Panc1 (cell line): ENCODE measurements at regions not wholly inside any gene's neighbourhood (a gene's known extent, or its start where the extent isn't known, plus 50 kb on each side); places are given as distances from the start of the nearest gene placed in this dataset.

ENCODE experiments used
- POLR2AphosphoS5 ChIP-seq: IDR thresholded peaks from 2 replicates; pipeline ENCODE4 v1.6.1; 2012; ENCODE audit warnings: mild to moderate bottlenecking, low read depth, low read length, moderate library complexity
- SIN3A ChIP-seq: IDR thresholded peaks from 2 replicates; pipeline ENCODE4 v1.6.1; 2012; ENCODE audit warnings: low read depth, mild to moderate bottlenecking, low read length, moderate library complexity, borderline replicate concordance; ENCODE audit not compliant: insufficient read depth
- TCF7L2 ChIP-seq: IDR thresholded peaks from 2 replicates; pipeline ENCODE4 v1.6.1; 2011; ENCODE audit warnings: mild to moderate bottlenecking, low read depth, low read length, inconsistent platforms
- TF ChIP-seq, protein P1 (sequence below), 2 experiments: IDR thresholded peaks; 2 replicates each; pipeline ENCODE4 v1.6.1; 2011 to 2012; ENCODE audit warnings: low read depth in 2 of 2, control low read depth in 1 of 2, low read length in 1 of 2, mild to moderate bottlenecking in 1 of 2, moderate library complexity in 1 of 2; ENCODE audit not compliant: insufficient read depth in 1 of 2
- TF ChIP-seq, protein P2 (sequence below): fragments of 450-650 bp; IDR thresholded peaks from 2 replicates; pipeline ENCODE4 v1.5.1; 2017; ENCODE audit warnings: mild to moderate bottlenecking

DNA sequence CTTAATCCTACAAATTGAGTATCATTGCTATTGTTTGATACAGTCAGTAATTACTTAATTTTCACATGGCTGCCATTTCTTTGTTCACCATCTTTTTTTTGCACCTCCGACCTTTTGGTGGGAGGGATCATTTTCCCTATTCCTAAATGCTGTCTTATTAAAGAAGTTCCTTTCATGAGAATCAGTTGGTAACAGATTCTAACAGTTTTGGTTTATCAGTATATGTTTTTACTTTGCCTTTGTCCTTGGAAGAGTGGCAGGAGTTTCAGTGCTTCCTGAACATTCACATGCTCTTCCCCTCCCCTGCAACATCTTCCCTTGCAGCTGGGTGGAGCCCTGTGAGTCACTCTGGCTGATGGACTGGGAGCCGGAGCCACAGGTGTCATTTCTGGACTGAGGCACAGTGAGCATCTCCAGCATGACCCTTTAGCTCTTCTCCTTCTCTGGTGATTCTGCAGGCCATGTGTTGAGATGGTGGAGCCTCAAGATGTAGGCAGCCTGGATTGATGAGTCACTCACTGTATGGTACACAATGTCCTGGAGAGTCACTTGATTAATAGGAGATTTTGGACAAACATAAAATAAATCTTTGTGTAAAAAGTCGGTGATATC, 217.7 kb downstream of the URB2 start:
- TF ChIP-seq, protein P1, sequence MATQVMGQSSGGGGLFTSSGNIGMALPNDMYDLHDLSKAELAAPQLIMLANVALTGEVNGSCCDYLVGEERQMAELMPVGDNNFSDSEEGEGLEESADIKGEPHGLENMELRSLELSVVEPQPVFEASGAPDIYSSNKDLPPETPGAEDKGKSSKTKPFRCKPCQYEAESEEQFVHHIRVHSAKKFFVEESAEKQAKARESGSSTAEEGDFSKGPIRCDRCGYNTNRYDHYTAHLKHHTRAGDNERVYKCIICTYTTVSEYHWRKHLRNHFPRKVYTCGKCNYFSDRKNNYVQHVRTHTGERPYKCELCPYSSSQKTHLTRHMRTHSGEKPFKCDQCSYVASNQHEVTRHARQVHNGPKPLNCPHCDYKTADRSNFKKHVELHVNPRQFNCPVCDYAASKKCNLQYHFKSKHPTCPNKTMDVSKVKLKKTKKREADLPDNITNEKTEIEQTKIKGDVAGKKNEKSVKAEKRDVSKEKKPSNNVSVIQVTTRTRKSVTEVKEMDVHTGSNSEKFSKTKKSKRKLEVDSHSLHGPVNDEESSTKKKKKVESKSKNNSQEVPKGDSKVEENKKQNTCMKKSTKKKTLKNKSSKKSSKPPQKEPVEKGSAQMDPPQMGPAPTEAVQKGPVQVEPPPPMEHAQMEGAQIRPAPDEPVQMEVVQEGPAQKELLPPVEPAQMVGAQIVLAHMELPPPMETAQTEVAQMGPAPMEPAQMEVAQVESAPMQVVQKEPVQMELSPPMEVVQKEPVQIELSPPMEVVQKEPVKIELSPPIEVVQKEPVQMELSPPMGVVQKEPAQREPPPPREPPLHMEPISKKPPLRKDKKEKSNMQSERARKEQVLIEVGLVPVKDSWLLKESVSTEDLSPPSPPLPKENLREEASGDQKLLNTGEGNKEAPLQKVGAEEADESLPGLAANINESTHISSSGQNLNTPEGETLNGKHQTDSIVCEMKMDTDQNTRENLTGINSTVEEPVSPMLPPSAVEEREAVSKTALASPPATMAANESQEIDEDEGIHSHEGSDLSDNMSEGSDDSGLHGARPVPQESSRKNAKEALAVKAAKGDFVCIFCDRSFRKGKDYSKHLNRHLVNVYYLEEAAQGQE (IDR thresholded peaks at IDR 0.05; ENCODE audit: insufficient read depth in 1 of 2, low read depth in 2 of 2, low read length in 1 of 2): no peak
- TF ChIP-seq, protein P2, sequence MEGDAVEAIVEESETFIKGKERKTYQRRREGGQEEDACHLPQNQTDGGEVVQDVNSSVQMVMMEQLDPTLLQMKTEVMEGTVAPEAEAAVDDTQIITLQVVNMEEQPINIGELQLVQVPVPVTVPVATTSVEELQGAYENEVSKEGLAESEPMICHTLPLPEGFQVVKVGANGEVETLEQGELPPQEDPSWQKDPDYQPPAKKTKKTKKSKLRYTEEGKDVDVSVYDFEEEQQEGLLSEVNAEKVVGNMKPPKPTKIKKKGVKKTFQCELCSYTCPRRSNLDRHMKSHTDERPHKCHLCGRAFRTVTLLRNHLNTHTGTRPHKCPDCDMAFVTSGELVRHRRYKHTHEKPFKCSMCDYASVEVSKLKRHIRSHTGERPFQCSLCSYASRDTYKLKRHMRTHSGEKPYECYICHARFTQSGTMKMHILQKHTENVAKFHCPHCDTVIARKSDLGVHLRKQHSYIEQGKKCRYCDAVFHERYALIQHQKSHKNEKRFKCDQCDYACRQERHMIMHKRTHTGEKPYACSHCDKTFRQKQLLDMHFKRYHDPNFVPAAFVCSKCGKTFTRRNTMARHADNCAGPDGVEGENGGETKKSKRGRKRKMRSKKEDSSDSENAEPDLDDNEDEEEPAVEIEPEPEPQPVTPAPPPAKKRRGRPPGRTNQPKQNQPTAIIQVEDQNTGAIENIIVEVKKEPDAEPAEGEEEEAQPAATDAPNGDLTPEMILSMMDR: no peak
- TF ChIP-seq POLR2AphosphoS5: no peak
- TF ChIP-seq SIN3A: no peak
- no peak for TF ChIP-seq TCF7L2
